OCI-LY1 (cell line): ENCODE measurements at regions not wholly inside any gene's neighbourhood (a gene's known extent, or its start where the extent isn't known, plus 50 kb on each side); places are given as distances from the start of the nearest gene placed in this dataset.

Experiments
- EZH2 ChIP-seq: fragments of 200-600 bp; sonication (generic), shearing (Covaris generic); IDR thresholded peaks from 2 replicates; pipeline ENCODE4 v1.8.0; 2017; ENCODE audit warnings: borderline replicate concordance, mixed run types, mild to moderate bottlenecking, antibody characterized with exemption, low read length, moderate library complexity, mixed read lengths
- TF ChIP-seq, protein P1 (sequence below): fragments of 200-600 bp; sonication (generic), shearing (Covaris generic); IDR thresholded peaks from 2 replicates; pipeline ENCODE4 v1.5.1; 2017; ENCODE audit warnings: mild to moderate bottlenecking, antibody characterized with exemption, low read length, moderate library complexity, mixed read lengths

DNA sequence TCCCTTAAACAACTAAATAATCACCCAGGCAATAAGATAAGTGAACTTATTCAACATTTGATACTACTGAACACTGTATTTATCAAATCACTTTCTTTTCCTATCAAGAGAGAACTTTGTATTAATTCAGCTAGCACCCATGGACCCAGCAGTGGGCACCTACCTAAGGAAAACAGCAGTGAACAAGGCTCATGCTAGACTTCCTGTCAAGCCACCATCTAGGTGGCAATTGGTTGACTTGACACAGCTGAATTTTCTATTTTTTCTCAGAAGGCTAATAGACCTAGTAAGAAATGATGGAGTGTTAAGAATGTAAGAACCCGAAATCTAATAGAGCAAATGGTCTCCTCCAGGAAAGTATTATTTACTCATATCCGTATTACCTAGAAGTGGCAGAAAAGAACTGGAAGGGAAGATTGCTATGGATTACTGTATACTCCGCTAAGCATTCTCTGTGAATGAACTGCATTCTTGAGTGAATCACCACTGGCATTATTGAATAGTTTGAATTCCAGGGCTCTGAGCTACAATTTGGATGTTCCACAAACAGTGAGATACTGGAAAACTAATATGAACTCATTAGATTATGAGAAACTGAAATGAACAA is 988.2 kb upstream of the CDH2 start:
- TF ChIP-seq, protein P1, sequence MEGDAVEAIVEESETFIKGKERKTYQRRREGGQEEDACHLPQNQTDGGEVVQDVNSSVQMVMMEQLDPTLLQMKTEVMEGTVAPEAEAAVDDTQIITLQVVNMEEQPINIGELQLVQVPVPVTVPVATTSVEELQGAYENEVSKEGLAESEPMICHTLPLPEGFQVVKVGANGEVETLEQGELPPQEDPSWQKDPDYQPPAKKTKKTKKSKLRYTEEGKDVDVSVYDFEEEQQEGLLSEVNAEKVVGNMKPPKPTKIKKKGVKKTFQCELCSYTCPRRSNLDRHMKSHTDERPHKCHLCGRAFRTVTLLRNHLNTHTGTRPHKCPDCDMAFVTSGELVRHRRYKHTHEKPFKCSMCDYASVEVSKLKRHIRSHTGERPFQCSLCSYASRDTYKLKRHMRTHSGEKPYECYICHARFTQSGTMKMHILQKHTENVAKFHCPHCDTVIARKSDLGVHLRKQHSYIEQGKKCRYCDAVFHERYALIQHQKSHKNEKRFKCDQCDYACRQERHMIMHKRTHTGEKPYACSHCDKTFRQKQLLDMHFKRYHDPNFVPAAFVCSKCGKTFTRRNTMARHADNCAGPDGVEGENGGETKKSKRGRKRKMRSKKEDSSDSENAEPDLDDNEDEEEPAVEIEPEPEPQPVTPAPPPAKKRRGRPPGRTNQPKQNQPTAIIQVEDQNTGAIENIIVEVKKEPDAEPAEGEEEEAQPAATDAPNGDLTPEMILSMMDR: no peak
- no peak for TF ChIP-seq EZH2
